ENCODE measurements at regions not wholly inside any gene's neighbourhood (a gene's known extent, or its start where the extent isn't known, plus 50 kb on each side); places are given as distances from the start of the nearest gene placed in this dataset.

GRCh38 chr12:16453319-16453718 lies 105.9 kb downstream of the MGST1 start:
- no peak for TF ChIP-seq CTCF (conservative IDR thresholded peaks at IDR 0.05 in 1 of 2, IDR thresholded peaks at IDR 0.05 in 1 of 2; ENCODE audit: extremely low read depth in 1 of 2, insufficient read depth in 1 of 2, low read depth in 1 of 2, low read length in 2 of 2)
- TF ChIP-seq EZH2 (IDR thresholded peaks at IDR 0.05; ENCODE audit: borderline replicate concordance, low read length) = no peak
